GM12878 (cell line): ENCODE measurements at regions not wholly inside any gene's neighbourhood (a gene's known extent, or its start where the extent isn't known, plus 50 kb on each side); places are given as distances from the start of the nearest gene placed in this dataset.

Experiments
- ATAC-seq: fragments of 200-7000 bp; cut with Tn5 transposase; 3 replicates; pipeline ENCODE4 v1.9.1; 2020; ENCODE audit warnings: mild to moderate bottlenecking, moderate library complexity
- BruUV-seq: library from RNA; stranded (reverse); fragments of 400-500 nt; replicated peaks from 2 replicates; lab custom pipeline; 2021; lab: Mats Ljungman, UMichigan
- CTCF ChIA-PET: fragments of 300-600 bp; sonication (Branson Sonifier 250); formaldehyde crosslinking; extraction: SDS; loops from one replicate; lab custom pipeline; 2021; ENCODE audit warnings: inconsistent platforms; lab: Yijun Ruan, JAX
- POLR2A ChIA-PET: fragments of 350-600 bp; formaldehyde crosslinking; extraction: SDS; loops from one replicate; lab custom pipeline; 2021; ENCODE audit warnings: inconsistent platforms; lab: Charles Lee
- RAD21 ChIA-PET: fragments of 300-600 bp; sonication (Branson Sonifier 250); formaldehyde crosslinking; loops from one replicate; lab custom pipeline; 2023; ENCODE audit warnings: antibody characterized with exemption; ENCODE audit not compliant: unreplicated experiment; lab: Charles Lee
- SMC1A ChIA-PET: fragments of 300-600 bp; sonication (Branson Sonifier 250); formaldehyde crosslinking; loops from one replicate; lab custom pipeline; 2023; ENCODE audit not compliant: unreplicated experiment, uncharacterized antibody; lab: Charles Lee
- DNase-seq: peaks from one replicate; pipeline ENCODE4 v3.0.0-alpha.2; 2011; ENCODE audit warnings: low read depth, low spot score
- FAIRE-seq: peaks from 3 replicates; lab custom pipeline; 2011; peaks lifted over from hg19 to GRCh38; lab: Jason Lieb, UNC
- H2AFZ ChIP-seq: 2 replicates; pipeline ENCODE4 v1.6.0; 2011; ENCODE audit warnings: low read depth, low read length, control low read depth; ENCODE audit not compliant: control insufficient read depth
- H3K27ac ChIP-seq: 2 replicates; pipeline ENCODE4 v1.5.1; 2011; ENCODE audit warnings: control low read depth; ENCODE audit not compliant: control insufficient read depth, insufficient read depth
- H3K27me3 ChIP-seq, 2 experiments: replicated peaks in 1 of 2; 2 replicates each; pipeline versions ENCODE4 v1.6.0 to v1.6.1; 2011; ENCODE audit warnings: low read length in 1 of 2; ENCODE audit not compliant: control insufficient read depth in 2 of 2, insufficient read depth in 2 of 2
- H3K36me3 ChIP-seq, 2 experiments: 2 replicates each; pipeline ENCODE4 v1.5.1; 2011; ENCODE audit warnings: low read length in 1 of 2; ENCODE audit not compliant: control insufficient read depth in 2 of 2, insufficient read depth in 2 of 2
- H3K4me1 ChIP-seq: 2 replicates; pipeline ENCODE4 v1.6.1; 2011; ENCODE audit warnings: mild to moderate bottlenecking, low read length, moderate library complexity, mixed read lengths; ENCODE audit not compliant: control insufficient read depth, insufficient read depth
- H3K4me2 ChIP-seq: 2 replicates; pipeline ENCODE4 v1.6.0; 2011; ENCODE audit warnings: control low read depth; ENCODE audit not compliant: control insufficient read depth, insufficient read depth
- H3K4me3 ChIP-seq: fragments of 200-600 bp; sonication (generic); 2 replicates; pipeline ENCODE4 v1.5.1; 2016
- H3K79me2 ChIP-seq: 2 replicates; pipeline ENCODE4 v1.6.0; 2011; ENCODE audit warnings: low read length; ENCODE audit not compliant: control insufficient read depth, insufficient read depth
- H3K9ac ChIP-seq: 2 replicates; pipeline ENCODE4 v1.8.0; 2011; ENCODE audit warnings: low read length, control low read depth, mixed read lengths; ENCODE audit not compliant: control insufficient read depth, insufficient read depth
- H3K9me3 ChIP-seq: replicated peaks from 3 replicates; pipeline ENCODE4 v1.5.1; 2011; ENCODE audit warnings: mild to moderate bottlenecking, low read length; ENCODE audit not compliant: control insufficient read depth, insufficient read depth
- H4K20me1 ChIP-seq: 2 replicates; pipeline ENCODE4 v1.6.0; 2011; ENCODE audit not compliant: control insufficient read depth, insufficient read depth
- BRCA1 ChIP-seq: IDR thresholded peaks from 2 replicates; pipeline ENCODE4 v1.6.1; 2011; ENCODE audit warnings: low read depth, low read length, improper control_type of control experiment
- ETV6 ChIP-seq, 2 experiments: fragments of 450-650 bp in 1 of 2; IDR thresholded peaks in 1 of 2; conservative IDR thresholded peaks in 1 of 2; 2 replicates each; pipeline ENCODE4 v1.6.1; 2014; ENCODE audit warnings: antibody characterized with exemption in 1 of 2, borderline replicate concordance in 1 of 2, low read depth in 1 of 2, mild to moderate bottlenecking in 1 of 2, moderate library complexity in 1 of 2
- FOXM1 ChIP-seq: IDR thresholded peaks from 2 replicates; pipeline ENCODE4 v1.6.1; 2012; ENCODE audit warnings: low read depth, mild to moderate bottlenecking, inconsistent platforms, low read length, moderate library complexity
- HDAC6 ChIP-seq: fragments of 200-600 bp; sonication (generic); IDR thresholded peaks from one replicate; pipeline ENCODE4 v1.8.0; 2017; ENCODE audit warnings: antibody characterized with exemption; ENCODE audit not compliant: unreplicated experiment
- HDGF ChIP-seq: fragments of 450-650 bp; IDR thresholded peaks from 2 replicates; pipeline ENCODE4 v1.6.1; 2016; ENCODE audit warnings: antibody characterized with exemption
- IKZF1 ChIP-seq: fragments of 450-650 bp; conservative IDR thresholded peaks from 2 replicates; pipeline ENCODE4 v1.6.1; 2017; ENCODE audit warnings: antibody characterized with exemption, mild to moderate bottlenecking
- KAT2A ChIP-seq: conservative IDR thresholded peaks from 2 replicates; pipeline ENCODE4 v1.6.1; 2011; ENCODE audit warnings: low read depth, low read length; ENCODE audit not compliant: control insufficient read depth
- MEF2B ChIP-seq: fragments of 450-650 bp; IDR thresholded peaks from 2 replicates; pipeline ENCODE4 v1.6.1; 2018; ENCODE audit warnings: mild to moderate bottlenecking, moderate library complexity; ENCODE audit not compliant: partially characterized antibody, poor library complexity, severe bottlenecking
- MYC ChIP-seq: IDR thresholded peaks from 2 replicates; pipeline ENCODE4 v1.6.1; 2011; ENCODE audit warnings: mild to moderate bottlenecking, low read length, moderate library complexity, inconsistent platforms; ENCODE audit not compliant: insufficient read depth, insufficient replicate concordance, insufficient read length, severe bottlenecking
- POLR2A ChIP-seq: IDR thresholded peaks from 2 replicates; pipeline ENCODE4 v1.6.1; 2011; ENCODE audit warnings: low read depth, mild to moderate bottlenecking, low read length
- SMARCA5 ChIP-seq: fragments of 450-650 bp; IDR thresholded peaks from 2 replicates; pipeline ENCODE4 v1.6.1; 2017; ENCODE audit warnings: mild to moderate bottlenecking
- ZNF24 ChIP-seq: fragments of 450-650 bp; IDR thresholded peaks from 2 replicates; pipeline ENCODE4 v1.6.1; 2017; ENCODE audit warnings: antibody characterized with exemption, mild to moderate bottlenecking
- WGBS: methylation state at CpG from one replicate; pipeline ENCODE4 v1.1.6; 2016; ENCODE audit warnings: low lambda C conversion rate; ENCODE audit not compliant: insufficient replicate concordance, insufficient coverage; ENCODE audit errors: missing lambda C conversion rate; 5-methylcytosine and 5-hydroxymethylcytosine counted together
- in situ Hi-C: fragments of 300-500 bp; cut with MboI; formaldehyde crosslinking; loops from 9 replicates; pipeline ENCODE4 v1.14.3; 2018; ENCODE audit warnings: mixed read lengths
- intact Hi-C: fragments of 100-400 bp; cut with micrococcal nuclease; formaldehyde crosslinking; loops from one replicate; pipeline ENCODE4 v1.14.2; 2022; ENCODE audit not compliant: unreplicated experiment
- TF ChIP-seq, protein P1 (sequence below): fragments of 450-650 bp; IDR thresholded peaks from 2 replicates; pipeline ENCODE4 v1.6.1; 2017; ENCODE audit warnings: mild to moderate bottlenecking, low read depth, inconsistent platforms; ENCODE audit not compliant: poor library complexity, severe bottlenecking
- TF ChIP-seq, protein P2 (sequence below): fragments of 450-650 bp; IDR thresholded peaks from 2 replicates; pipeline ENCODE4 v1.6.1; 2017; ENCODE audit warnings: antibody characterized with exemption, mild to moderate bottlenecking, moderate library complexity

DNA sequence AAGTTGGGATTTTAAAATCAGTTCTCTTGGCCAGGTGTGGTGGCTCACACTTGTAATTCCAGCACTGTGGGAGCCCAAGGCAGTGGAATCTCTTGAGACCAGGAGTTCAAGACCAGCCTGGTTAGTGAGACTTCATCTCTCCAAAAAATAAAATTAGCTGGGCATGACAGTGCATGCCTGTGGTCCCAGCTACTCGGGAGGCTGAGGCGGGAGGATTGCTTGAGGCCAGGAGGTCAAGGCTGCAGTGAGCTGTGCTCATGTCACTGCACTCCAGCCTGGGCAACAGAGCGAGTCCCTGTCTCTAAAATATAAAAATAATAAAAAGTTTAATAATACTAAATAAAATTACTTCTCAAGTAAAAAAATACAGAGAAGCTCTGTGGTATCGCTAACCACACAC lies 77.5 kb downstream of the FOXA2 start:
- TF ChIP-seq ZNF24 (no peak), MYC (no peak), HDGF (no peak), KAT2A (no peak), ETV6 (conservative IDR thresholded peaks at IDR 0.05 in 1 of 2, IDR thresholded peaks at IDR 0.05 in 1 of 2; ENCODE audit: borderline replicate concordance in 1 of 2, low read depth in 1 of 2) (no peak), MEF2B (no peak), FOXM1 (no peak), HDAC6 (no peak), POLR2A (no peak), BRCA1 (no peak), SMARCA5 (no peak), IKZF1 (no peak)
- TF ChIP-seq, protein P1, sequence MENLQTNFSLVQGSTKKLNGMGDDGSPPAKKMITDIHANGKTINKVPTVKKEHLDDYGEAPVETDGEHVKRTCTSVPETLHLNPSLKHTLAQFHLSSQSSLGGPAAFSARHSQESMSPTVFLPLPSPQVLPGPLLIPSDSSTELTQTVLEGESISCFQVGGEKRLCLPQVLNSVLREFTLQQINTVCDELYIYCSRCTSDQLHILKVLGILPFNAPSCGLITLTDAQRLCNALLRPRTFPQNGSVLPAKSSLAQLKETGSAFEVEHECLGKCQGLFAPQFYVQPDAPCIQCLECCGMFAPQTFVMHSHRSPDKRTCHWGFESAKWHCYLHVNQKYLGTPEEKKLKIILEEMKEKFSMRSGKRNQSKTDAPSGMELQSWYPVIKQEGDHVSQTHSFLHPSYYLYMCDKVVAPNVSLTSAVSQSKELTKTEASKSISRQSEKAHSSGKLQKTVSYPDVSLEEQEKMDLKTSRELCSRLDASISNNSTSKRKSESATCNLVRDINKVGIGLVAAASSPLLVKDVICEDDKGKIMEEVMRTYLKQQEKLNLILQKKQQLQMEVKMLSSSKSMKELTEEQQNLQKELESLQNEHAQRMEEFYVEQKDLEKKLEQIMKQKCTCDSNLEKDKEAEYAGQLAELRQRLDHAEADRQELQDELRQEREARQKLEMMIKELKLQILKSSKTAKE, result no peak
- TF ChIP-seq, protein P2, sequence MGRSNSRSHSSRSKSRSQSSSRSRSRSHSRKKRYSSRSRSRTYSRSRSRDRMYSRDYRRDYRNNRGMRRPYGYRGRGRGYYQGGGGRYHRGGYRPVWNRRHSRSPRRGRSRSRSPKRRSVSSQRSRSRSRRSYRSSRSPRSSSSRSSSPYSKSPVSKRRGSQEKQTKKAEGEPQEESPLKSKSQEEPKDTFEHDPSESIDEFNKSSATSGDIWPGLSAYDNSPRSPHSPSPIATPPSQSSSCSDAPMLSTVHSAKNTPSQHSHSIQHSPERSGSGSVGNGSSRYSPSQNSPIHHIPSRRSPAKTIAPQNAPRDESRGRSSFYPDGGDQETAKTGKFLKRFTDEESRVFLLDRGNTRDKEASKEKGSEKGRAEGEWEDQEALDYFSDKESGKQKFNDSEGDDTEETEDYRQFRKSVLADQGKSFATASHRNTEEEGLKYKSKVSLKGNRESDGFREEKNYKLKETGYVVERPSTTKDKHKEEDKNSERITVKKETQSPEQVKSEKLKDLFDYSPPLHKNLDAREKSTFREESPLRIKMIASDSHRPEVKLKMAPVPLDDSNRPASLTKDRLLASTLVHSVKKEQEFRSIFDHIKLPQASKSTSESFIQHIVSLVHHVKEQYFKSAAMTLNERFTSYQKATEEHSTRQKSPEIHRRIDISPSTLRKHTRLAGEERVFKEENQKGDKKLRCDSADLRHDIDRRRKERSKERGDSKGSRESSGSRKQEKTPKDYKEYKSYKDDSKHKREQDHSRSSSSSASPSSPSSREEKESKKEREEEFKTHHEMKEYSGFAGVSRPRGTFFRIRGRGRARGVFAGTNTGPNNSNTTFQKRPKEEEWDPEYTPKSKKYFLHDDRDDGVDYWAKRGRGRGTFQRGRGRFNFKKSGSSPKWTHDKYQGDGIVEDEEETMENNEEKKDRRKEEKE, result no peak
- Histone ChIP-seq H3K9ac (no peak overlapping the region), H3K4me3 (no peak overlapping the region), H2AFZ (no peak overlapping the region), H3K27ac (no peak overlapping the region), H3K27me3 (0 out of 4 replicates have a peak, but pooled peaks cover 0 to 1% of the 10 kb centered on the region in 2 experiments), H3K36me3 (no peaks in the 10 kb centered on the region), H3K79me2 (no peaks in the 10 kb centered on the region), H4K20me1 (no peaks in the 10 kb centered on the region), H3K4me2 (no peak overlapping the region), H3K9me3 (no peaks in the 10 kb centered on the region), H3K4me1 (no peaks in the 10 kb centered on the region)
- ChIA-PET CTCF (interaction anchor here (1.0 kb wide), 1 partner anchor 23 kb away, joined by 3 read pairs; no protein-coding TSS in a partner anchor), RAD21 (no interaction called here), SMC1A (no interaction called here), POLR2A (no interaction called here)
- BruUV-seq, result no TSS peak
- 3% methylated on average over 4 of the region's 4 CpGs for WGBS
- FAIRE-seq (no peak), ATAC-seq (no peak), DNase-seq (no peak)
- intact Hi-C loops, result no loop called here
- in situ Hi-C loops, result no loop called here
